NCI-H524 treated with DMSO at 0.1 percent for 48 hours (cell line): ENCODE measurements at regions not wholly inside any gene's neighbourhood (a gene's known extent, or its start where the extent isn't known, plus 50 kb on each side); places are given as distances from the start of the nearest gene placed in this dataset.

ENCODE experiments used
- DNase-seq: peaks from one replicate; lab custom pipeline; 2025; lab: John Stamatoyannopoulos, UW

GRCh38 chr14:26766726-26767125, 168.9 kb upstream of the NOVA1 start:
- no peak for DNase-seq

GRCh38 chr14:26773906-26774593, 176.2 kb upstream of the NOVA1 start:
- no peak for DNase-seq

GRCh38 chr14:26775765-26776563, 178.1 kb upstream of the NOVA1 start:
- DNase-seq: no peak

DNA sequence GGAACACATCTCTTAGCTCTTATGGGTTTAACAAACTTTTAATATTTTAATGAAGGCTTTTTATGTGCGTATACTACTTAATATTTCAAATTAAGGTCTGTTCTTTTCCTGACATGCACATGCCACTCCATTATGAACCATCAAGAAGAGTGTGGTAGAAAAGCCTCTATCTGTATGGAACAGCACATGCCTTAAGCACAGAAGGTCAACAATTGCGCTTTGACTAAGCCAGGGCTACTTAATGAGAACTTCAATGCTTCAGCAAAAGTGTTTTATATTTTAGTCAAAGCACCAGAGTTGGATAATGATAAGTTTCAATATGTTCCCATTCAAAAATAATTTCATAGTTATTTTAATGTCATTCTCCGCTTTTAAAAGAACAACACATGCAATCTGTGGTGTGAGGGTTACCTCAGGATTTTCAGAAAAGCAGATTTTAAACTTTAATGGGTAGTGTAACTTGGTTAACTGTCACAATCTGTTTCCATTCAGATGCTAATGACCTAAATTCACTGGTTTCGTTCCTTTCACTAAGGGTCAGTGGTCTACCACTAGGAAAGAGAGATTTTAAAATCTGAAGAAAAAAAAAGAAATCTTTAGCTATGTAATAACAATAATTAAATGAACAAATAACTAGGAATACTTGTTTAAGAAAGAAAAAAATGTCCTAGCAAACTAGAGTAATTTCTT, 193.4 kb upstream of the NOVA1 start:
- DNase-seq: no peak

DNA sequence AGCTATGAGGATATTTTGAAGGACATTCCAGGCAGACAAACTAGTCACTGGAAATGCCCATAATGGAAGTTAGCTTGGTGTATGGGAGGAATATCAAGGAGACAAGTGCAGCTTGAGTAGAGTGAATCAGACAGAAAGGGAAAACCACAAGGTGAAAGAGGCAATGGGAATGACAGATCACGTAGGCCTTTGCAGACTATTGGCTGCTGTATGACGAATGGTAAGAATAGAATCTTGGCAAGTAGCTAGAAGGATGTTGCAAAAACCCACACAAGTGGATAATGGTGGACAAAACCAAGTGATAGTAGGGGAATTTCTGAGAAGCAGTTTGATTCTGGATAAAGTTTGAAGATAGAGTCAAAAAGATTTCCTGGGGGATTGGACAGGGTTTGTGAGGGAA, 196.9 kb upstream of the NOVA1 start:
- DNase-seq: no peak

GRCh38 chr14:26808407-26808806, 210.6 kb upstream of the NOVA1 start:
- no peak for DNase-seq

DNA sequence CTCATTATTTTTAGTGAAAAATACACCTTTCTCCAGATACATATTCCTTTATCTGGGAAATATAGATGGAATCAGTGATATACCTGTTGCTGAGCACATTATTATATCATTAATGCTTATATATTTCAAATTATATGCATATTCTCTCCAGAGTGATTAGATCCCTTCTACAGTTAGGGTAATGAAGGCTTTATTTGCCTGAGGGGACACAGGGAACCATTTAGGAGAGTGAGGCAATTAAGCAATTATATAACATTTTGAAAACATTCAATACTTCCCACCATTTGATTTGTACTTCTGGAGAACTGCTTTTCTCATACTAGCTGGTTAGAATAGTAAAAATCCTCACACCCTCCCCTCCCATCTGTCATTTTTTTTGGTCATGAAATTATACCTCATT, 212.8 kb upstream of the NOVA1 start:
- DNase-seq: no peak

DNA sequence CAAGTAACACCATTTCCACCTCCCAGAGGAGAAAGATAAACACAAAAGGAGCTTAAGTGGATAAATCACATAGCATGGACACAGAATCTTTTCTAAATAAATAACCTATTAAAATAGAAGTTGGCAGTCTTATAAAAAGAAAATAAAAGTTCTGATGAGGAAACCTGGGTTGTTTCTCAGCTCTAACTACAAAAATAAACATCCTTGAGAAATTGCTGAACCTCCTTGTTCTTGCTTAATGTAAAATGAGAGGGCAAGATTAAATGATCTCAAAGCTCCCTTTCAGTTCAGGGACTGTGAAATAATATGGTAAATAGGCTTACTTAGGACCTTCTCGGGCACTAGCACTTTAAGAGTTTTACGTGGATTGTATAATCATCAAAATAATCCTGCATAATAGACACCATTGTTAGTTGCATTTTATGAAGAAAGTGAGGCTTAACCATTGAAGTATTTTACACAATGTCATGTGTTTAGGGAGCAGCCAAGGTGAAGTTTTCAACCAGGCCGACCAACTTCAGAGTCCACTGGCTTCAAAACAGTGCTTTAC, 214.0 kb upstream of the NOVA1 start:
- no peak for DNase-seq

DNA sequence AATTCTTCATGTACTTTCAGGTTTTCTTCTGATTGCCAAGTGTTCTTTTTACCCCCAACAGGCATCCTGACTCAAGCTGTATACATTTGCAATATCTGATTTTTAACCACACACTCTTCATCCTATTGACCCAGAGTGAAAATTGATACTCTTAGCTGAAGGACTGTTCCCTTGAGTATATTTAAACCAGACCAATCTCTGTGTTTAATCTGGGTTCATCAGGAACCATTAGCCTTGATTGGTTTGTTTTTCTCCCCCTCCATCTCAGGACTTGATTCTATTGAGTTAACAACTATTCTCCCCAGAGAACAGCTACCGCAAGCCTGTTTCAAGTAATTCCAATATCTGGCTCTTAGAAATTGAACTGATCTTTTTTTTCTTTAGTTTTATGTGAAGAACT, 222.3 kb upstream of the NOVA1 start:
- peak; percentile 94 for DNase-seq

DNA sequence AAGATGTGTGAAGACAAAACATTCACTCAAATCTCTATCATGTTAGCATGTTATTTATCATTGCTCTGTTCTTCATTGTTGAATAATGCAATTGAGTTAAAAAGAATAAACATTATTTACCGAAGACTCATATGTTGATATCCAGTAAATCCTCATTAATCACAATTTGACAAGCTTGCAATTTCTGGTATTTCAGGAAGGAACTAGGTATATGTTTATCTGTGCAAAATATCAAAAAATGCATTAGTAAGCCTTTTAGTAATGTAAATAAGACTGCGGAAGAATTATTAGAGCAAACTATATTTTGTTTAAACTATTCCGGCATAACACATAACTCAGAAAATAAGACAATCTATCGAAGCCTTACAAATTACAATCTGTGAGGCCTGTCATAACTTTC, 222.7 kb upstream of the NOVA1 start:
- no peak for DNase-seq

GRCh38 chr14:26828741-26829140, 230.9 kb upstream of the NOVA1 start:
- DNase-seq: peak; percentile 63

DNA sequence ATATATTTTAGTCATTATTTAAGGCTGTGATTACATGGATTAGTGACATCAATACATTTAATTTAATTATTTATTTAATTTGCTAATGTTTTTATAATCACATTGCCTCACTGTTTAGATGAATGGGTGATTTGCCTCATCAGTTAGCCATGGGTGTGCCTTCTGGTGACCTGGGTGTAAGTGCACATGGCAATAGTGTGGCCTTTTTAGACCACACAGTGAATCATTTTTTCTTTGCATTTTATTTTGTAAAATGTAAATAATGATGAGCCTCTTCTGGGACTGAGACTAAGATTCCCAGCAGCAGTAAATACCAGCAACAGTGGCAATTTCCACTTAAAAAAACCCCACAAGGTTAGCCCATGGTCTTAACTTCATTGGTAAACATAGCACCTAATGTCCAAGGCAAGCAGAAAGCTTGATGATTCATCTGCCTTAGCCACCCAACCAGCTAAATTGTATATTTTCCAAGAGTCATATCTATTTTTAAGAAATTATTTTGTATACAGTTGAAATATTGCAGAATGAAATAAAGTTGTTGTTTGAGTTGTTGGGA, 235.9 kb upstream of the NOVA1 start:
- DNase-seq: no peak

GRCh38 chr14:26835979-26836570, 238.2 kb upstream of the NOVA1 start:
- no peak for DNase-seq

DNA sequence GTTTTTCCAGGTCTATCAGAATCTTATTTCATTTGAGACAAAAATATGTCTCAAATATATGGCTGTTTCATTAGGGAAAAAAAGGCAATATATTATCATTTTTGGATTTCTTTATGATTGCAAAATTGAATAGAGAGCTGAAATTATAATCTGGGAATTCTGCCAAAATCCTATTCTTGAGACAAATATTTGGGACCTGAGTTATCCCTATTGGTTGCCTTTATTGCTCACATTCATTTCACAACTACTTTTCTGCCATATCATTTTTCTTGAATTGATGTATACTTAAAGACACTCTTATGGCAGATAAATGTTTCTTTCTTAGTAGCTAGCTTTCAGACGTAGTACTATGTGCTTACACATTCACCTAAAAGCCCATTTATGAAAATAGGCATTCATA, 241.6 kb upstream of the NOVA1 start:
- DNase-seq: no peak

DNA sequence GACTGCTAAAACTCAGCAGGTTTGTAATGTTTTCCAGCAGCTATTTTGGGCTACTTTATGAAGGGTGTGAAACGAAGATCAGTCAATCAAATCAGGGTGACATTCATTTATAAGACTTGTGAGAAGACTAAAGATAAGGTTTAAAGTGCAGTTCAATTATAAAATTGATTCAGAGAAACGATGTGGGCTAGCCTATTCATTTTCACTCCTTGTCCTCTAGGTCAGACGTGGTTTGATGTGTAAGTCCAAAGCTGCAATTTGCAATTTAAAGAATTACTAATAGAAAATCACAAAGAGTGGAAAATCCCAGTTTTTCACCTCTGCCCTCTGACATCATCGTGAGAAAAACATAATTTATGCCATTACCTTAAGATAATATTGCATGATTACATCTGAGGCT, 243.5 kb upstream of the NOVA1 start:
- DNase-seq: no peak

DNA sequence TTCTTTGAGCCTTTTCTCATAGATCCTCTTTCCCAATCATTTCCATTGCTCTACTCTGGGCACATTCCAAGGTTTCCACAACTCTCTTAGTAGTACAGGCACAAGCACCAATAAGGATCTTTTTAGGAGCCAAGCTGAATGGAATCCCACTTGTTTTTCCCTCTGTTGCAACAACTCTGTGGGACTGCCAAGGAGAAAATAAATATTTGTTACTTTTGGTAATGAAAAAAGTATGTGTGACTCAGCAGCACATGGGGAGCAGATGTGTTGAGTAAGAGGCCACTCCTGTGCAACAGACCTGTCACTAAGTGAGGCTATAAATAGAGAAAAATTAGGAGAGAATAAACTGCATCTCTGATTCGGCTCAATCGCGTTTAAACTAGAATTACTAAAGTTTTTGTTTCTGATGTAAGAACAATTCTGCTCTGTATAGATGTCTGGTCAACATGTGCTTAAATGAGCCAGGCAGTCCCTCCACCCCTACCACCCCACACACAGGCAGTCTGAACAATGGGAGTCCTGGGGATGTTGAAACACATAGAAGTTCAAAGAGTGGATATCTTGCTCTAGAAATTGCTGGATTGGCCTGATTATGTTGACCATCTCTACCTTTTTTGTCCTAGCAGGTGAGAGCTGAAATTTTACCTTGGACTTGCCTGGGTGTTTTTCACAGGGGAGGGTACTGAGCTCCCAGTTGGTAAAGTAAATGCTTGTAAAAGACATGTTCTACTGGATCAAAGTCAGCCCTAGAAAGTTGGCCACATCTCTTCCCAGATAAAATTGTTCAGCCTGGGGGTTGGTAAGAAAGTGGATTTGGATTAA, 244.3 kb upstream of the NOVA1 start:
- no peak for DNase-seq

- no peak for DNase-seq
Observed at GRCh38 chr14:26845151-26845818, 247.5 kb upstream of the NOVA1 start.

GRCh38 chr14:26846388-26846787, 248.6 kb upstream of the NOVA1 start:
- DNase-seq: no peak

- no peak for DNase-seq
Observed at GRCh38 chr14:26849514-26849913, 251.7 kb upstream of the NOVA1 start.

DNA sequence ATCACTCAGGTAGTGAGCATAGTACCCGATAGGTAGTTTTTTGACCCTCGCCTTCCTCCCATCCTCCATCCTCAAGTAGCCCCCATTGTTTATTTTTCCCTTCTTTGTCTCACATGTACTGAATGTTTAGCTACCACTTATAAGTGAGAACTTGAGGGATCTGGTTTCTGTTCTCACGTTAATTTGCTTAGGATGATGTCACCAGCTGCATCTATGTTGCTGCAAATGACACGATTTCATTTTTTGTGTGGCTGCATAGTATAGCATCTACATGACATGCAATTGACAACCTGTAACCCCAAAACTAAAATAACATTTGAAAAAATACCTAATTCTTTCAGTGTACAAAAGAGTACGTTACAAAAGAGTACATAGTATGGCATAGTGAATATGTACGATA, 254.0 kb upstream of the NOVA1 start:
- no peak for DNase-seq
